Endodermal cell (in vitro differentiated cells): ENCODE measurements at regions not wholly inside any gene's neighbourhood (a gene's known extent, or its start where the extent isn't known, plus 50 kb on each side); places are given as distances from the start of the nearest gene placed in this dataset.

Experiments used
- DNase-seq: peaks from one replicate; pipeline ENCODE4 v3.0.0-alpha.2; 2017
- H3K27ac ChIP-seq: 2 replicates; pipeline ENCODE4 v1.5.1; 2013; ENCODE audit warnings: mild to moderate bottlenecking, low read depth, low read length, moderate library complexity
- H3K27me3 ChIP-seq: 2 replicates; pipeline ENCODE4 v1.6.1; 2013; ENCODE audit warnings: mild to moderate bottlenecking, low read length, moderate library complexity; ENCODE audit not compliant: insufficient read depth, control insufficient read depth, poor library complexity, severe bottlenecking
- H3K36me3 ChIP-seq: 2 replicates; pipeline ENCODE4 v1.7.0; 2013; ENCODE audit warnings: mild to moderate bottlenecking, low read length, moderate library complexity; ENCODE audit not compliant: control insufficient read depth, insufficient read depth
- H3K4me1 ChIP-seq: one replicate; pipeline ENCODE4 v1.7.0; 2013; ENCODE audit warnings: low read length; ENCODE audit not compliant: control insufficient read depth, insufficient read depth
- H3K4me3 ChIP-seq: 2 replicates; pipeline ENCODE4 v1.5.1; 2013; ENCODE audit warnings: mild to moderate bottlenecking, low read length, moderate library complexity
- H3K9ac ChIP-seq: 2 replicates; pipeline ENCODE4 v1.6.1; 2013; ENCODE audit warnings: mild to moderate bottlenecking, low read length, moderate library complexity; ENCODE audit not compliant: poor library complexity, severe bottlenecking; ENCODE audit errors: extremely low read depth
- H3K9me3 ChIP-seq: 2 replicates; pipeline ENCODE4 v1.6.1; 2013; ENCODE audit warnings: mild to moderate bottlenecking, low read length, moderate library complexity; ENCODE audit not compliant: control insufficient read depth
- H3K27ac Mint-ChIP-seq: 2 replicates; pipeline ENCODE4 v1.8.0; 2020; ENCODE audit warnings: mixed read lengths
- H3K27me3 Mint-ChIP-seq: 2 replicates; pipeline ENCODE4 v1.8.0; 2021; ENCODE audit warnings: mild to moderate bottlenecking, mixed read lengths; ENCODE audit not compliant: insufficient read depth
- H3K36me3 Mint-ChIP-seq: 2 replicates; pipeline ENCODE4 v1.8.0; 2020; ENCODE audit warnings: low read depth, mixed read lengths
- H3K4me1 Mint-ChIP-seq: 2 replicates; pipeline ENCODE4 v1.8.0; 2020; ENCODE audit warnings: mixed read lengths
- H3K4me3 Mint-ChIP-seq: 2 replicates; pipeline ENCODE4 v1.8.0; 2020; ENCODE audit warnings: mild to moderate bottlenecking, moderate library complexity, mixed read lengths
- H3K9me3 Mint-ChIP-seq: 2 replicates; pipeline ENCODE4 v1.8.0; 2020; ENCODE audit warnings: mild to moderate bottlenecking, mixed read lengths
- WGBS, 2 experiments: methylation state at CpG; one replicate each; pipeline versions ENCODE4 v1.1.5 to v1.1.7; 2013; ENCODE audit warnings: missing lambda C conversion rate in 2 of 2, mixed read lengths in 1 of 2; ENCODE audit not compliant: insufficient coverage in 1 of 2, insufficient read length in 1 of 2; 5-methylcytosine and 5-hydroxymethylcytosine counted together
- TF ChIP-seq, protein P1 (sequence below): fragments of 200-600 bp; sonication (generic); conservative IDR thresholded peaks from 2 replicates; pipeline ENCODE4 v1.5.0; 2021; ENCODE audit warnings: antibody characterized with exemption, mild to moderate bottlenecking

DNA sequence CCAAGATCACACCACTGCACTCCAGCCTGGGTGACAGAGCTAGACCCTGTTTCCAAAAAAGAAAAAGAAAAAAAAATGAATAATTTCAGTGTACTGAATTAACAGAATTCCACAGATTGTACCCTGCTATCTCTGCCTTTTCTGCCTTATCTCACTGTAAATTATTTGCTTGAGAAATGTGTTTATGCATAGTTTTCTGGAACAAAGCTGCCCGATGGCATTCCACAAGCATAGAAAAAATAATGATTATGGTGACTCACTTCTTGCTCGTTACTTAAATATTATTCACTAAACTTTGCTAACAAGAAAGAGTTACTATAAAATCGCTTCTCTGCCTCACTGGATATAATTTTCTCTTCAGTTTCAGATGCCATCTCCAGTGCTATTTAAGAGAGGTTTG, 88.7 kb upstream of the FAM169A start:
- Histone ChIP-seq H3K4me1 (peaks cover 18% of the 10 kb centered on the region), H3K4me3 (no peak overlapping the region), H3K27ac (no peak overlapping the region), H3K36me3 (no peaks in the 10 kb centered on the region), H3K9ac (no peak overlapping the region), H3K27me3 (no peaks in the 10 kb centered on the region), H3K9me3 (peaks cover 19% of the 10 kb centered on the region)
- Mint-ChIP-seq H3K9me3 (peaks cover 13% of the 10 kb centered on the region), H3K4me1 (peaks cover 31% of the 10 kb centered on the region), H3K27me3 (no peaks in the 10 kb centered on the region), H3K27ac (no peak overlapping the region), H3K36me3 (peaks cover 2% of the 10 kb centered on the region), H3K4me3 (no peak overlapping the region)
- 98 to 100% methylated on average over 1 to 3 of the region's 3 CpGs for WGBS, 2 experiments
- no peak for DNase-seq
- TF ChIP-seq, protein P1, sequence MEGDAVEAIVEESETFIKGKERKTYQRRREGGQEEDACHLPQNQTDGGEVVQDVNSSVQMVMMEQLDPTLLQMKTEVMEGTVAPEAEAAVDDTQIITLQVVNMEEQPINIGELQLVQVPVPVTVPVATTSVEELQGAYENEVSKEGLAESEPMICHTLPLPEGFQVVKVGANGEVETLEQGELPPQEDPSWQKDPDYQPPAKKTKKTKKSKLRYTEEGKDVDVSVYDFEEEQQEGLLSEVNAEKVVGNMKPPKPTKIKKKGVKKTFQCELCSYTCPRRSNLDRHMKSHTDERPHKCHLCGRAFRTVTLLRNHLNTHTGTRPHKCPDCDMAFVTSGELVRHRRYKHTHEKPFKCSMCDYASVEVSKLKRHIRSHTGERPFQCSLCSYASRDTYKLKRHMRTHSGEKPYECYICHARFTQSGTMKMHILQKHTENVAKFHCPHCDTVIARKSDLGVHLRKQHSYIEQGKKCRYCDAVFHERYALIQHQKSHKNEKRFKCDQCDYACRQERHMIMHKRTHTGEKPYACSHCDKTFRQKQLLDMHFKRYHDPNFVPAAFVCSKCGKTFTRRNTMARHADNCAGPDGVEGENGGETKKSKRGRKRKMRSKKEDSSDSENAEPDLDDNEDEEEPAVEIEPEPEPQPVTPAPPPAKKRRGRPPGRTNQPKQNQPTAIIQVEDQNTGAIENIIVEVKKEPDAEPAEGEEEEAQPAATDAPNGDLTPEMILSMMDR = no peak

DNA sequence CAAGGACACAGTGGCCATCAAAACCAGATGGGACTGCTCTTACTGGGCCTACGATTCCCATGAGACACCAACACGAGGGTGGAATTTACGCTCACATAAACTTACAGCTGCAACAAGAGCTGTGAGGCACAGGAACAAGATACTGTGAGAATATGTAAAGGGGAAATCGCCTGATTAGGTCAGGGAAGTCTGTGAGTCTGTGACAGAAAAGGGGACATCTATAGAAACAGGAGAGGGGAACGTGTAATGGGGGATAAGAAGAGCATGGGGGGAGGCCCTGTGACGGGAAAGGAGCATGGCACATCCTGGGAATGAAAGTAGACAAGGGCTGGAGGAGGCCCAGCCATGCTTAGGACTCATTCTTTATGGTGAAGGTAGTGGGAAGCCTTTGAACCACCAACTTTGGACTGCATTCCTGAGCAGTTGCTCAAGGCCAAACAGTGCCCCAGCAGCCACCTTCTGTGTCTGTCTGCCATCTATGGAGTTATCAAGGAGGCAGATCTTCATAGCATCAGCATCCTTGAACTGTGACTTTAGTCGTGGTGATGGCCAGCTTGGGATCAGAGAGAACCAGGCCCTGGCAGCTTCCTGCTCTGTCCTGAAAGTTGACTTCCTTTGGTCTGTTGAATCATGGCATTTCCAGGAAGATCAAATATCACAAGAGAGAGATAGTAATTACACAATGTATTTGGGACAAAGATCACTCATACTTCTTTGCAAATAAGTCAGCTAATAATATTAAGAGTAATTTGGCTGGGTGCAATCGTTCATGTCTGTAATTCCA, 87.9 kb upstream of the FAM169A start:
- Histone ChIP-seq H3K36me3 (no peaks in the 10 kb centered on the region), H3K4me3 (no peak overlapping the region), H3K9me3 (peaks cover 19% of the 10 kb centered on the region), H3K27ac (no peak overlapping the region), H3K9ac (no peak overlapping the region), H3K27me3 (no peaks in the 10 kb centered on the region), H3K4me1 (peaks cover 18% of the 10 kb centered on the region)
- Mint-ChIP-seq H3K9me3 (peaks cover 13% of the 10 kb centered on the region), H3K36me3 (peaks cover 2% of the 10 kb centered on the region), H3K4me3 (no peak overlapping the region), H3K27me3 (no peaks in the 10 kb centered on the region), H3K4me1 (peaks cover 31% of the 10 kb centered on the region), H3K27ac (no peak overlapping the region)
- DNase-seq = no peak
- WGBS, 2 experiments = 78 to 87% methylated on average over 8 of the region's 8 CpGs
- TF ChIP-seq, protein P1 = no peak

DNA sequence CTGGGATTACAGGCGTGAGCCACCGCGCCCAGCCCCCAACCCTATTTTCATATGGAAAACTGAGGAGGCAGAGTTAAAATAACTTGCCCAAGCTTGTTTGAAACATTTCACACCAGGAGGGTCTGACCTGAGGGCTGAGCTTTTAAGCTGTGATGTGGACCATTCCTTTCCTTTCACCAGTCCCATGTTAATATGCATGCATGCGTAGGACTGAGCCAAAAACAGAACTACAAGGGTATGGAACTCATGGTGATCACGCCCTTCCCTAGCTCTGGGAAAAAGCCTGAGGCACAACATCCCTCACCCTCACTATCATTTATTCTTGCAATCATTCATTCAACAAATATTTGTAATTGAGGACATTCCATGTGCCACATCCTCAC, 87.4 kb upstream of the FAM169A start:
- peaks cover 18% of the 10 kb centered on the region for H3K4me1 ChIP-seq
- Mint-ChIP-seq H3K4me1 (peaks cover 26% of the 10 kb centered on the region), H3K27ac (no peak overlapping the region), H3K36me3 (peaks cover 2% of the 10 kb centered on the region), H3K9me3 (peaks cover 13% of the 10 kb centered on the region), H3K27me3 (no peaks in the 10 kb centered on the region), H3K4me3 (no peak overlapping the region)
- H3K9me3 ChIP-seq = peaks cover 19% of the 10 kb centered on the region
- no peak for DNase-seq
- no peaks in the 10 kb centered on the region for H3K36me3 ChIP-seq
- 96 to 100% methylated on average over 4 to 5 of the region's 5 CpGs for WGBS, 2 experiments
- no peak overlapping the region for H3K9ac ChIP-seq
- no peak overlapping the region for H3K27ac ChIP-seq
- no peaks in the 10 kb centered on the region for H3K27me3 ChIP-seq
- H3K4me3 ChIP-seq = no peak overlapping the region
- TF ChIP-seq, protein P1 = no peak
